GM12878 (cell line): ENCODE measurements at regions not wholly inside any gene's neighbourhood (a gene's known extent, or its start where the extent isn't known, plus 50 kb on each side); places are given as distances from the start of the nearest gene placed in this dataset.

Experiments used
- ATAC-seq: fragments of 200-7000 bp; cut with Tn5 transposase; 3 replicates; pipeline ENCODE4 v1.9.1; 2020; ENCODE audit warnings: mild to moderate bottlenecking, moderate library complexity
- BruUV-seq: library from RNA; stranded (reverse); fragments of 400-500 nt; replicated peaks from 2 replicates; lab custom pipeline; 2021; lab: Mats Ljungman, UMichigan
- CTCF ChIA-PET: fragments of 300-600 bp; sonication (Branson Sonifier 250); formaldehyde crosslinking; extraction: SDS; loops from one replicate; lab custom pipeline; 2021; ENCODE audit warnings: inconsistent platforms; lab: Yijun Ruan, JAX
- POLR2A ChIA-PET: fragments of 350-600 bp; formaldehyde crosslinking; extraction: SDS; loops from one replicate; lab custom pipeline; 2021; ENCODE audit warnings: inconsistent platforms; lab: Charles Lee
- RAD21 ChIA-PET: fragments of 300-600 bp; sonication (Branson Sonifier 250); formaldehyde crosslinking; loops from one replicate; lab custom pipeline; 2023; ENCODE audit warnings: antibody characterized with exemption; ENCODE audit not compliant: unreplicated experiment; lab: Charles Lee
- SMC1A ChIA-PET: fragments of 300-600 bp; sonication (Branson Sonifier 250); formaldehyde crosslinking; loops from one replicate; lab custom pipeline; 2023; ENCODE audit not compliant: unreplicated experiment, uncharacterized antibody; lab: Charles Lee
- DNase-seq: peaks from one replicate; pipeline ENCODE4 v3.0.0-alpha.2; 2011; ENCODE audit warnings: low read depth, low spot score
- FAIRE-seq: peaks from 3 replicates; lab custom pipeline; 2011; peaks lifted over from hg19 to GRCh38; lab: Jason Lieb, UNC
- H2AFZ ChIP-seq: 2 replicates; pipeline ENCODE4 v1.6.0; 2011; ENCODE audit warnings: low read depth, low read length, control low read depth; ENCODE audit not compliant: control insufficient read depth
- H3K27ac ChIP-seq: 2 replicates; pipeline ENCODE4 v1.5.1; 2011; ENCODE audit warnings: control low read depth; ENCODE audit not compliant: control insufficient read depth, insufficient read depth
- H3K27me3 ChIP-seq, 2 experiments: replicated peaks in 1 of 2; 2 replicates each; pipeline versions ENCODE4 v1.6.0 to v1.6.1; 2011; ENCODE audit warnings: low read length in 1 of 2; ENCODE audit not compliant: control insufficient read depth in 2 of 2, insufficient read depth in 2 of 2
- H3K36me3 ChIP-seq, 2 experiments: 2 replicates each; pipeline ENCODE4 v1.5.1; 2011; ENCODE audit warnings: low read length in 1 of 2; ENCODE audit not compliant: control insufficient read depth in 2 of 2, insufficient read depth in 2 of 2
- H3K4me1 ChIP-seq: 2 replicates; pipeline ENCODE4 v1.6.1; 2011; ENCODE audit warnings: mild to moderate bottlenecking, low read length, moderate library complexity, mixed read lengths; ENCODE audit not compliant: control insufficient read depth, insufficient read depth
- H3K4me2 ChIP-seq: 2 replicates; pipeline ENCODE4 v1.6.0; 2011; ENCODE audit warnings: control low read depth; ENCODE audit not compliant: control insufficient read depth, insufficient read depth
- H3K4me3 ChIP-seq: fragments of 200-600 bp; sonication (generic); 2 replicates; pipeline ENCODE4 v1.5.1; 2016
- H3K79me2 ChIP-seq: 2 replicates; pipeline ENCODE4 v1.6.0; 2011; ENCODE audit warnings: low read length; ENCODE audit not compliant: control insufficient read depth, insufficient read depth
- H3K9ac ChIP-seq: 2 replicates; pipeline ENCODE4 v1.8.0; 2011; ENCODE audit warnings: low read length, control low read depth, mixed read lengths; ENCODE audit not compliant: control insufficient read depth, insufficient read depth
- H3K9me3 ChIP-seq: replicated peaks from 3 replicates; pipeline ENCODE4 v1.5.1; 2011; ENCODE audit warnings: mild to moderate bottlenecking, low read length; ENCODE audit not compliant: control insufficient read depth, insufficient read depth
- H4K20me1 ChIP-seq: 2 replicates; pipeline ENCODE4 v1.6.0; 2011; ENCODE audit not compliant: control insufficient read depth, insufficient read depth
- CBX3 ChIP-seq: fragments of 200-600 bp; sonication (generic); IDR thresholded peaks from 2 replicates; pipeline ENCODE4 v1.6.1; 2016; ENCODE audit warnings: low read depth, borderline replicate concordance
- FOS ChIP-seq: IDR thresholded peaks from 3 replicates; pipeline ENCODE4 v1.6.1; 2011; ENCODE audit warnings: borderline replicate concordance; ENCODE audit not compliant: insufficient read length; ENCODE audit errors: extremely low read depth
- MTA2 ChIP-seq: fragments of 450-650 bp; IDR thresholded peaks from 2 replicates; pipeline ENCODE4 v1.6.1; 2016; ENCODE audit warnings: low read depth, mild to moderate bottlenecking, moderate library complexity
- NFIC ChIP-seq: IDR thresholded peaks from 2 replicates; pipeline ENCODE4 v1.6.1; 2012; ENCODE audit warnings: low read depth, mild to moderate bottlenecking, inconsistent platforms, low read length, moderate library complexity
- PAX8 ChIP-seq: fragments of 450-650 bp; IDR thresholded peaks from 2 replicates; pipeline ENCODE4 v1.6.1; 2017; ENCODE audit warnings: mild to moderate bottlenecking, moderate library complexity
- RBBP5 ChIP-seq: fragments of 200-600 bp; sonication (generic); conservative IDR thresholded peaks from 2 replicates; pipeline ENCODE4 v1.6.1; 2016
- SMAD1 ChIP-seq: fragments of 450-650 bp; IDR thresholded peaks from 2 replicates; pipeline ENCODE4 v1.6.1; 2018; ENCODE audit warnings: mild to moderate bottlenecking, low read depth; ENCODE audit not compliant: partially characterized antibody
- SMAD5 ChIP-seq: IDR thresholded peaks from 2 replicates; pipeline ENCODE4 v1.6.1; 2016; ENCODE audit warnings: antibody characterized with exemption, low read depth
- SMARCA5 ChIP-seq: fragments of 450-650 bp; IDR thresholded peaks from 2 replicates; pipeline ENCODE4 v1.6.1; 2017; ENCODE audit warnings: mild to moderate bottlenecking
- ZNF207 ChIP-seq: fragments of 450-650 bp; IDR thresholded peaks from 2 replicates; pipeline ENCODE4 v1.6.1; 2014; ENCODE audit warnings: antibody characterized with exemption, mild to moderate bottlenecking, borderline replicate concordance
- ZZZ3 ChIP-seq: IDR thresholded peaks from 2 replicates; pipeline ENCODE4 v1.6.1; 2011; ENCODE audit warnings: low read depth; ENCODE audit not compliant: control insufficient read depth, insufficient read length
- whole genome bisulfite sequencing: methylation state at CpG from one replicate; pipeline ENCODE4 v1.1.6; 2016; ENCODE audit warnings: low lambda C conversion rate; ENCODE audit not compliant: insufficient replicate concordance, insufficient coverage; ENCODE audit errors: missing lambda C conversion rate; 5-methylcytosine and 5-hydroxymethylcytosine counted together
- in situ Hi-C: fragments of 300-500 bp; cut with MboI; formaldehyde crosslinking; loops from 9 replicates; pipeline ENCODE4 v1.14.3; 2018; ENCODE audit warnings: mixed read lengths
- intact Hi-C: fragments of 100-400 bp; cut with micrococcal nuclease; formaldehyde crosslinking; loops from one replicate; pipeline ENCODE4 v1.14.2; 2022; ENCODE audit not compliant: unreplicated experiment
- TF ChIP-seq, protein P1 (sequence below): fragments of 450-650 bp; IDR thresholded peaks from 2 replicates; pipeline ENCODE4 v1.6.1; 2016; ENCODE audit warnings: mild to moderate bottlenecking
- TF ChIP-seq, protein P2 (sequence below): fragments of 450-650 bp; IDR thresholded peaks from 2 replicates; pipeline ENCODE4 v1.6.1; 2018; ENCODE audit warnings: borderline replicate concordance, mild to moderate bottlenecking; ENCODE audit not compliant: partially characterized antibody
- TF ChIP-seq, protein P3 (sequence below): fragments of 450-650 bp; IDR thresholded peaks from 2 replicates; pipeline ENCODE4 v1.6.1; 2017; ENCODE audit warnings: mild to moderate bottlenecking, moderate library complexity

DNA sequence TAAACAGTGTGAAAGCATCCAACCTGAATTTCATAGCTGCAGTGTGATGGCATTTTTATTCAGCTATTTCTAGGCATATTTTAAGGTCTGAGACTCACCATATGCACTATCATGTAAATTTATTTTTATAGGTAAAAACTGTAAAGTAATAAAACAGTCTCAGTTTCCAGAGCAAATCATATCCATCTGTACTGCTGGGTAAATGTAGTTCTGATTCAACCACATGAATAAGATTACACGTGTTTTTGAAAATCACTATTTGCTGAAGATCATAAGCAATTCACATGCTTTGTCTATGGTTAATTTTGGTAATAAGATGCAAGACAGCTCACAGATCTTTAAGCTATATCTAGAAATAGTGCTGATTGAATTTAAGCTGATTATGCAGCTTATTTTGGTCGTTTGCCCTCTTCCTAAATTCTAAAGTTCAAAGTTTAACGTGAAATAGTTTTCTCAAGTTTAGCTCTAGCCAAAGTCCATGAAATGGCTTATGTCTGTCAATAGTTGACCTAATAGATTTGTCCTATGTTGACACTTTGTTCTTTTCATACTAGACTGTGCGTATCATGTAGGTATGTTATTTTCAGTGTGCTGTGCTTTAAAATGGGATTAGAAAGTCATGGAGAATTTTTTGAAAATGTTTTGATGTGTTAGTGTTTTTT, 489.0 kb downstream of the USP25 start:
- no peak overlapping the region for H3K9ac ChIP-seq
- H3K4me1 ChIP-seq: no peaks in the 10 kb centered on the region
- DNase-seq (no peak), ATAC-seq (no peak), FAIRE-seq (no peak)
- BruUV-seq: no TSS peak
- SMC1A ChIA-PET: no interaction called here
- H3K79me2 ChIP-seq: no peaks in the 10 kb centered on the region
- H3K4me3 ChIP-seq: no peak overlapping the region
- H4K20me1 ChIP-seq: no peaks in the 10 kb centered on the region
- no peak overlapping the region for H3K27ac ChIP-seq
- no peaks in the 10 kb centered on the region for H3K9me3 ChIP-seq
- WGBS: 34% methylated on average over 4 of the region's 4 CpGs
- POLR2A ChIA-PET: no interaction called here
- CTCF ChIA-PET: no interaction called here
- no peak overlapping the region for H3K4me2 ChIP-seq
- no peak for TF ChIP-seq PAX8
- TF ChIP-seq, protein P1, sequence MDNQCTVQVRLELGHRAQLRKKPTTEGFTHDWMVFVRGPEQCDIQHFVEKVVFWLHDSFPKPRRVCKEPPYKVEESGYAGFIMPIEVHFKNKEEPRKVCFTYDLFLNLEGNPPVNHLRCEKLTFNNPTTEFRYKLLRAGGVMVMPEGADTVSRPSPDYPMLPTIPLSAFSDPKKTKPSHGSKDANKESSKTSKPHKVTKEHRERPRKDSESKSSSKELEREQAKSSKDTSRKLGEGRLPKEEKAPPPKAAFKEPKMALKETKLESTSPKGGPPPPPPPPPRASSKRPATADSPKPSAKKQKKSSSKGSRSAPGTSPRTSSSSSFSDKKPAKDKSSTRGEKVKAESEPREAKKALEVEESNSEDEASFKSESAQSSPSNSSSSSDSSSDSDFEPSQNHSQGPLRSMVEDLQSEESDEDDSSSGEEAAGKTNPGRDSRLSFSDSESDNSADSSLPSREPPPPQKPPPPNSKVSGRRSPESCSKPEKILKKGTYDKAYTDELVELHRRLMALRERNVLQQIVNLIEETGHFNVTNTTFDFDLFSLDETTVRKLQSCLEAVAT: no peak
- TF ChIP-seq CBX3: no peak
- no peak for TF ChIP-seq SMAD5
- TF ChIP-seq RBBP5: no peak
- no peak for TF ChIP-seq ZZZ3
- TF ChIP-seq NFIC: no peak
- no peak for TF ChIP-seq ZNF207
- no peak for TF ChIP-seq FOS
- TF ChIP-seq SMAD1: no peak
- TF ChIP-seq, protein P2, sequence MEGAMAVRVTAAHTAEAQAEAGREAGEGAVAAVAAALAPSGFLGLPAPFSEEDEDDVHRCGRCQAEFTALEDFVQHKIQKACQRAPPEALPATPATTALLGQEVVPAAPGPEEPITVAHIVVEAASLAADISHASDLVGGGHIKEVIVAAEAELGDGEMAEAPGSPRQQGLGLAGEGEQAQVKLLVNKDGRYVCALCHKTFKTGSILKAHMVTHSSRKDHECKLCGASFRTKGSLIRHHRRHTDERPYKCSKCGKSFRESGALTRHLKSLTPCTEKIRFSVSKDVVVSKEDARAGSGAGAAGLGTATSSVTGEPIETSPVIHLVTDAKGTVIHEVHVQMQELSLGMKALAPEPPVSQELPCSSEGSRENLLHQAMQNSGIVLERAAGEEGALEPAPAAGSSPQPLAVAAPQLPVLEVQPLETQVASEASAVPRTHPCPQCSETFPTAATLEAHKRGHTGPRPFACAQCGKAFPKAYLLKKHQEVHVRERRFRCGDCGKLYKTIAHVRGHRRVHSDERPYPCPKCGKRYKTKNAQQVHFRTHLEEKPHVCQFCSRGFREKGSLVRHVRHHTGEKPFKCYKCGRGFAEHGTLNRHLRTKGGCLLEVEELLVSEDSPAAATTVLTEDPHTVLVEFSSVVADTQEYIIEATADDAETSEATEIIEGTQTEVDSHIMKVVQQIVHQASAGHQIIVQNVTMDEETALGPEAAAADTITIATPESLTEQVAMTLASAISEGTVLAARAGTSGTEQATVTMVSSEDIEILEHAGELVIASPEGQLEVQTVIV: no peak
- TF ChIP-seq MTA2: no peak
- no peak for TF ChIP-seq SMARCA5
- TF ChIP-seq, protein P3, sequence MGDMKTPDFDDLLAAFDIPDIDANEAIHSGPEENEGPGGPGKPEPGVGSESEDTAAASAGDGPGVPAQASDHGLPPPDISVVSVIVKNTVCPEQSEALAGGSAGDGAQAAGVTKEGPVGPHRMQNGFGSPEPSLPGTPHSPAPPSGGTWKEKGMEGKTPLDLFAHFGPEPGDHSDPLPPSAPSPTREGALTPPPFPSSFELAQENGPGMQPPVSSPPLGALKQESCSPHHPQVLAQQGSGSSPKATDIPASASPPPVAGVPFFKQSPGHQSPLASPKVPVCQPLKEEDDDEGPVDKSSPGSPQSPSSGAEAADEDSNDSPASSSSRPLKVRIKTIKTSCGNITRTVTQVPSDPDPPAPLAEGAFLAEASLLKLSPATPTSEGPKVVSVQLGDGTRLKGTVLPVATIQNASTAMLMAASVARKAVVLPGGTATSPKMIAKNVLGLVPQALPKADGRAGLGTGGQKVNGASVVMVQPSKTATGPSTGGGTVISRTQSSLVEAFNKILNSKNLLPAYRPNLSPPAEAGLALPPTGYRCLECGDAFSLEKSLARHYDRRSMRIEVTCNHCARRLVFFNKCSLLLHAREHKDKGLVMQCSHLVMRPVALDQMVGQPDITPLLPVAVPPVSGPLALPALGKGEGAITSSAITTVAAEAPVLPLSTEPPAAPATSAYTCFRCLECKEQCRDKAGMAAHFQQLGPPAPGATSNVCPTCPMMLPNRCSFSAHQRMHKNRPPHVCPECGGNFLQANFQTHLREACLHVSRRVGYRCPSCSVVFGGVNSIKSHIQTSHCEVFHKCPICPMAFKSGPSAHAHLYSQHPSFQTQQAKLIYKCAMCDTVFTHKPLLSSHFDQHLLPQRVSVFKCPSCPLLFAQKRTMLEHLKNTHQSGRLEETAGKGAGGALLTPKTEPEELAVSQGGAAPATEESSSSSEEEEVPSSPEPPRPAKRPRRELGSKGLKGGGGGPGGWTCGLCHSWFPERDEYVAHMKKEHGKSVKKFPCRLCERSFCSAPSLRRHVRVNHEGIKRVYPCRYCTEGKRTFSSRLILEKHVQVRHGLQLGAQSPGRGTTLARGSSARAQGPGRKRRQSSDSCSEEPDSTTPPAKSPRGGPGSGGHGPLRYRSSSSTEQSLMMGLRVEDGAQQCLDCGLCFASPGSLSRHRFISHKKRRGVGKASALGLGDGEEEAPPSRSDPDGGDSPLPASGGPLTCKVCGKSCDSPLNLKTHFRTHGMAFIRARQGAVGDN: no peak
- intact Hi-C loops (no loop called here), in situ Hi-C loops (no loop called here)
- RAD21 ChIA-PET: no interaction called here
- no peaks in the 10 kb centered on the region for H3K27me3 ChIP-seq
- H3K36me3 ChIP-seq: no peaks in the 10 kb centered on the region
- no peak overlapping the region for H2AFZ ChIP-seq
